ENCODE measurements at regions not wholly inside any gene's neighbourhood (a gene's known extent, or its start where the extent isn't known, plus 50 kb on each side); places are given as distances from the start of the nearest gene placed in this dataset.

DNA sequence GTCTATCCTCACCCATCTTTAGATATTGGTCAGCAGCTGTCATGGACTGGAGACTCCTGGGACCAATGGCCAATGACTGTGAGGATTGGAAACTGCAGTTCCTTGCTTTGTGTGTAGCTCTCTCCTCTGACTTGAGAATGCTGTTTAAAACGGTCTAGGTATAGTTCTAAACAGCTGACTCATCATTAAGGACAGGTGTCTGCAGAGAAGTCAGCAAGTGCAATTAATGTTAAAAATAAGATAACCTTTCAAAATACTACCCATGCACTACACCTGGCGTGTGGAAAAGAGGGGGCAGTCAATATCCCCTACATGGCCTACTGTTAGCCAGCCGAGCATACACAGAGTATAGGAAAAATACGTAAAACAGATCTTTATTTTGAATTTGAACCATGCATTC, 115.4 kb upstream of the TAB2 start:
- TF ChIP-seq ZNF384 (IDR thresholded peaks at IDR 0.05) (no peak), L3MBTL2 (conservative IDR thresholded peaks at IDR 0.05) (no peak), FOXM1 (IDR thresholded peaks at IDR 0.05; ENCODE audit: borderline replicate concordance) (no peak), SP1 (IDR thresholded peaks at IDR 0.05) (no peak), ARNT (IDR thresholded peaks at IDR 0.05) (no peak), TARDBP (IDR thresholded peaks at IDR 0.05) (no peak), HDGF (IDR thresholded peaks at IDR 0.05; ENCODE audit: borderline replicate concordance) (no peak), FOXA1 (IDR thresholded peaks at IDR 0.05) (no peak), SUZ12 (IDR thresholded peaks at IDR 0.05) (no peak), FOXK2 (IDR thresholded peaks at IDR 0.05) (no peak), NFRKB (IDR thresholded peaks at IDR 0.05) (no peak), BHLHE40 (IDR thresholded peaks at IDR 0.05; ENCODE audit: borderline replicate concordance) (no peak)
- TF ChIP-seq, protein P1, sequence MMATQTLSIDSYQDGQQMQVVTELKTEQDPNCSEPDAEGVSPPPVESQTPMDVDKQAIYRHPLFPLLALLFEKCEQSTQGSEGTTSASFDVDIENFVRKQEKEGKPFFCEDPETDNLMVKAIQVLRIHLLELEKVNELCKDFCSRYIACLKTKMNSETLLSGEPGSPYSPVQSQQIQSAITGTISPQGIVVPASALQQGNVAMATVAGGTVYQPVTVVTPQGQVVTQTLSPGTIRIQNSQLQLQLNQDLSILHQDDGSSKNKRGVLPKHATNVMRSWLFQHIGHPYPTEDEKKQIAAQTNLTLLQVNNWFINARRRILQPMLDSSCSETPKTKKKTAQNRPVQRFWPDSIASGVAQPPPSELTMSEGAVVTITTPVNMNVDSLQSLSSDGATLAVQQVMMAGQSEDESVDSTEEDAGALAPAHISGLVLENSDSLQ (IDR thresholded peaks at IDR 0.05), result no peak
